ENCODE measurements at regions not wholly inside any gene's neighbourhood (a gene's known extent, or its start where the extent isn't known, plus 50 kb on each side); places are given as distances from the start of the nearest gene placed in this dataset.
"Not testable (repeated sequence)": the region's sequence is repeated elsewhere in the genome, so short reads cannot be mapped to it uniquely, and the experiment has no call there.

DNA sequence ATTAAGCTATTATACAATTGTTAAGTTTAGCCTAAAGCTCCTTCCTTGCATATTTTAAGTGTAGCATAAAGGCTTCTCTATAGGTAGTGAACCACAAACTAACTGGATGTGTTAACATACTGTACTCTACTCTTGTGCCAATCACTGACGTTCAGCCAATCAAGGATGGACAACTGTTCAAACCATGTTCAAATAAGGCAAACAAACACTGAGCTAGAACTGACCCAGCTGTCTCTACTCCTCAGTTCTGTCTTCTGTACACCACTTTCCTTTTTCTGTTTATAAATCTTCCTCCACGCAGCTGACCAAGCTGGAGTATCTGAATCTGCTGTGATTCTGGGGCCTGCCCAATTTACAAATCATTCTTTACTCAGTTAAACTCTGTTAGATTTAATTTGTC lies 188.7 kb upstream of the MBL2 start:
- no peak for ATAC-seq
- intact Hi-C loops (cut with DNase I), result no loop called here
- no peak for DNase-seq (ENCODE audit: missing footprints)

DNA sequence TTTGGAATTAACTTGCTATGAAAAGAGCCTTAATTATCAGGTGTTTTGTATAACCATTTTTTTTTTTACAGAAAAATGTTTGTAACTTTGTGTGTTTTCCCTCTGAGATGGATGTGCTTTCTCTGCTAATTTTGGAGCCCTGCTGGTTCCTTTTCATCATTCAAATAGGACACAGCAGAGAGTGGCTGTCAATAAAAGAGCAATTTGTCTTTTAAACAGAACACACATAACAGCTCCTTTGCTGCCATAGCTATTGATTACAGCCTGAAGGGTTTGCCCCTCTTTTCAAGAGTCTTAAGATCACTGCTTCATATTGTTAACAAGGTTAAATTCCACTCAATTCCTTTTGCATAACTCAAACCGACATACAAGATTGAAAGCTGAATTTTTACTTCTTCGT lies 187.2 kb upstream of the MBL2 start:
- DNase-seq (ENCODE audit: missing footprints) (no peak), ATAC-seq (no peak)
- intact Hi-C loops (cut with DNase I), result no loop called here

DNA sequence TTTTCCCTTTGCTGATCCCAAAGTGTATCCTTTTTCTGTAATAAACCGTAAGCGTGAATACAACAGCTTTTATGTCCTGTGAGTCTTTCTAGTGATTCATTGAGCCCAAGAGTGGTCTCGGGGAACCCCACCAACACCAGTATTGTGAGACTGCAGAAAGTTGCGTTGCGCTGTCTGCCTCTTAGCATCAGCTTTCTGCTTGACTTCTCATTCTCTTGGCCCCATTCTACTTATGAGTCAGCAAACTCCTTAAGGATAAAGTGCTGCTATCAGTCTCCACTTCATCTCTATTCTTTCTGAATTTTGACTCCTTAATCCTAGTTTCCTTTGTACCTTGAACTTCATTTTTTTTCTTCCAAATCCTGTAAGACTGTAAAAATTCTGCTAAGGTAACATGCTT lies 184.3 kb upstream of the MBL2 start:
- intact Hi-C loops (cut with DNase I), result no loop called here
- no peak for DNase-seq (ENCODE audit: missing footprints)
- no peak for ATAC-seq

DNA sequence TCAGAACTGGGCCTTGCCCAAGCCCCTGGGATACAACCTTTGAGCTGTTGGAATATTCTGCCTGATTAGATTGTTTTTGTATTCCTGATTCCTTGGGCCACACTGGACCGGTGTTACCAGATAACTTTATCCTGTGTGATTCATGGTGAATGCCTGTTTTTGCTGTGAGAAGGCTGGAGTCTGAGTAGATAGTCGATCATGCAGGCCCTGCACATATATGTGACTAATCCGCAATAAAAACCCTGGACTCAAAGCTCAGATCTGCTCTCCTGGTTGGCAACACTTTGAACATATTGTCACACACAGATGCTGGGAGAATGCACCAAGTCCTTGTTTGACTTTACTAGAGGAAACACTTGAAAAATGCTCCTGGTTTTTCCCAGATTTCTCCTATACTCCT lies 183.9 kb upstream of the MBL2 start:
- DNase-seq (ENCODE audit: missing footprints) (no peak), ATAC-seq (no peak)
- intact Hi-C loops (cut with DNase I), result no loop called here

DNA sequence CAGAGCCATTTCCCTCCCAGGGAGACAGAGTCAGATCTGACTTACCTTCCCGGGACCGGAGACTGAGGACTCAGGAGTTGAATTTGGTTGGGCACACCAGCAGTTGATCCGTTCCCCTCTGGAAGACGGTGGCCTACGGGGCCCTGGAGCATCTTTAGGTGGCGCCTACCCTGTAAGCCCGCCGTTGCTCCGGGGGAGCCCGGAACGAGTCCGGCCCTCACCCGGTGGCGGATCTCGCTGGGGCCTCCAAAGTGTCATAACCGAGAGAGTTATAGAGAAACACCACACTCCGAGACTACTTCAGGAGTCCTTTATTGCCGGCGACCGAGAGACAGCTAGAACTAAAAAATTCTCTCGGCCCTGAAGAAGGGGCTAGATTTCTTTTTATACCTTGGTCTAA lies 182.8 kb upstream of the MBL2 start:
- ATAC-seq (no peak), DNase-seq (ENCODE audit: missing footprints) (no peak)
- intact Hi-C loops (cut with DNase I), result no loop called here

DNA sequence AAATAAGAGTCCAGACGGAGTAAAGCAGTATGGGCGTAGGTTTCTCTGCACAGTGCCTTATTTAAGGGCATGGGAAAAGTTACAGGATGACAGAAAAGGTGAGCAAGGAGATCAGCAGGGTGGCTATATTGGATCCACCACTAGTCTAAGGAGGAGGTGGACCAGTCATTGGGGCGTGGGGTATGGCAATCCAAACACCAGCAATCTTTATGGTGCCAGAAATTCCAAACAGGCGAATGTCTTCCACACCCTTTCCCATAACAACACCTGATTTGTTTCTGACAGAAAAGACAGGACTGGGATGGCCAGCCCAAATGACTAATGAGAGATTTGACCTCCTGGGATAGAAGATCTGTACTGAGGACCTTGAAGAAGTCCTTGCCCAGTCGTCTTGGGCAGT lies 181.8 kb upstream of the MBL2 start:
- intact Hi-C loops (cut with DNase I), result no loop called here
- DNase-seq (ENCODE audit: missing footprints) (no peak), ATAC-seq (no peak)

DNA sequence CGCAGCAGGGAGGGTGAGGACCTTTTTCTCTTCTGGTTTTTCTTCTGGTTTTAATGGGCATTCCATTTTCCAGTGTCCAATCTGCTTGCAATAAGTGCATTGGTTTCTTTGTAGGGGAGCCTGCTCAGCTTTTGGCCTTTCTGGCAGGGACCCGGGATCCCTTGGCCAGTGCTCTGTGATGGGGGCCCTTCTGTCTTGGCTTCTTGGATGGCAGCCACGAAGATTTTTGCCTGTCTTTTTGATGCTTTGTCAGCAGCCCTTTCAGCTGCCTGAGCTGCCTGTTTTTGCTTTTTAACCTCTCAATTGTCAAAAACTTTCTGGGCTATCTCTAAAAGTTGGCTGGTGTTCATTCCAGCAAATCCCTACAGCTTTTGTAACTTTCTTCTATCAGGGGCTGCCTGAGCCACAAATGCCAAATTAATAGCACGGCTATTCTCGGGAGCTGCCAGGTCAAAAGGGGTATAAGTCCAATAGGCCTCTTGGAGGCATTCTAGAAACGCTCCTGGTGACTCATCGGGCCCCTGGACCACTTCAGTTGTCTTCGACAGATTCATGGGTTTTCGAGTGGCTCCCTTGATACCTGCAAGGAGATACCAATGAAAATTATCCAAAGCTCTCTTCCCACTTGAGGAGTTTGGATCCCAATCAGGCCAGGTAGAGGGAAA lies 179.9 kb upstream of the MBL2 start:
- no peak for ATAC-seq

DNA sequence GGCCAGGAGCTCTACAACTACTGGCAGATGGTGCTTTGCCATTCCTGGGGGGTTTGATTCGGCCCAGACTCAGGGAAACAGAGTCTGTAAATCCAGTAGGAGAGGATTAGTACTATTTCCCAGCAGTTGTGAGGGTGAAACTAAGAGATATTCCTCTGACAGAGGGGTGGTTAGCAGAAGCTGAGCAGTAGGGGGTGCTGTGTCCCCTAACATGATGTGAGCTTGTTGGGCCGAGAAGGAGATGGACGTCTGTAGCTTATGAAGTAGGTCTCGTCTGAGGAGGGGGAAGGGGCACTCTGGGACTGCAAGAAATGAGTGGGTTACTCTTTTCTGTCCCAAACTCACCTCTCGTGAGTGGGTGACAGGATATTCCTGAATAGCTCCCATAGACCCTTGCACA lies 179.2 kb upstream of the MBL2 start:
- ATAC-seq (no peak), DNase-seq (ENCODE audit: missing footprints) (no peak)
- intact Hi-C loops (cut with DNase I), result no loop called here

More for the DNA sequence above, 179.9 kb upstream of the MBL2 start:
- intact Hi-C loops (cut with DNase I), result no loop called here
- no peak for DNase-seq (ENCODE audit: missing footprints)

DNA sequence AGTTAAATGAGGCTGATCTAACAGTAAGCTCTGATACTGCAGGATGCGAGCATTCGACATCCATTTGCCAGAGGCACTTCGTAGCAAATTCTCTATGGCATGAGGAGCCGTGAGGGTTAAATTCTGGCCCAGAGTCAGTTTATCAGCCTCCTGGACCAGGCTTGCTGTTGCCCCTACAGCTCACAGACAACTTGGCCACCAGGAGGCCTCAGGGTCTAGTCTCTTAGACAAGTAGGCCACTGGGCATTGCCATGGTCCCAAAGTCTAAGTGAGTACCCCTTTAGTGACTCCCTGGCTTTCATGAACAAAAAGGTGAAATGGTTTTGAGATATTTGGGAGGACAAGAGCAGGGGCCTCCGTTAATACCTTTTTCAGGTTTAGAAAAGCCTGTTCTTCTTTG lies 178.0 kb upstream of the MBL2 start:
- no peak for ATAC-seq
- intact Hi-C loops (cut with DNase I), result no loop called here

DNA sequence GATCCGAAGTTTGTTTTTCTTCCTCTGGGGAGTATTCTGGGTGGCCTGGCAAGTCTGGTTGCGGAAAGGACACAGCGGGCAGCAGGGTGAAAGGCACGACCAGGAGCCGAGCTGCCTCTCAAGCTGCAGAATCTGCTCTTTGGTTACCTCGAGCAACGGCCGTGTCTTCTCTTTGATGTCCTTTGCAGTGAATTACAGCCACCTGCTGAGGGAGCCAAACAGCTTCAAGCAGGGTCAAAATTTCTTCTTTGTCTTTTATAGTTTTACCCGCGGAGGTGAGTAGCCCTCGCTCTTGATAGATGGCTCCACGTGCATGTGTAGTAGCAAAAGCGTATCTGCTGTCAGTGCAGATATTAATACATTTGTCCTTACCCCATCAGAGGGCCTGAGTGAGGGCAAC lies 177.3 kb upstream of the MBL2 start:
- intact Hi-C loops (cut with DNase I), result no loop called here
- DNase-seq (ENCODE audit: missing footprints) (peak; percentile 25), ATAC-seq (no peak)

More for the DNA sequence above, 178.0 kb upstream of the MBL2 start:
- DNase-seq (ENCODE audit: missing footprints), result no peak

DNA sequence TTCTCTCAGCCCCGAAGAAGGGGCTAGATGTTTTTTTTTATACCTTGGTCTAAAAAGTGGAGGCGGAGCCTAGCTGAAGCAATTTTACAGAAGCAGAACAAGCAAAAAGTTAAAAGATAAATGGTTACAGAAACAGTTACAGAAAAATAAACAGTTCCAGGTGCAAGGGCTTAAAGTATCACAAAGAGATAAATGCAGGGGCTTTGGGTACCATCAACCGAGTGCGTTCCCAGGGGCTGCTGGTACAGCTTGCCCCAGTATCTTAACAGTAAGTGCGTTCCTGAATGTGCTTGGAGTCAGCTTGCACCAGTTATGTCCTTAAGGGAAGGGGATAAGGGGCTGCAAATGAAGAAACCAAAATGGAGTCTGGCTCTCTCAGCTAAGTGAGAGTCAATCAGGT lies 173.9 kb upstream of the MBL2 start:
- intact Hi-C loops (cut with DNase I), result no loop called here
- no peak for DNase-seq (ENCODE audit: missing footprints)
- no peak for ATAC-seq

DNA sequence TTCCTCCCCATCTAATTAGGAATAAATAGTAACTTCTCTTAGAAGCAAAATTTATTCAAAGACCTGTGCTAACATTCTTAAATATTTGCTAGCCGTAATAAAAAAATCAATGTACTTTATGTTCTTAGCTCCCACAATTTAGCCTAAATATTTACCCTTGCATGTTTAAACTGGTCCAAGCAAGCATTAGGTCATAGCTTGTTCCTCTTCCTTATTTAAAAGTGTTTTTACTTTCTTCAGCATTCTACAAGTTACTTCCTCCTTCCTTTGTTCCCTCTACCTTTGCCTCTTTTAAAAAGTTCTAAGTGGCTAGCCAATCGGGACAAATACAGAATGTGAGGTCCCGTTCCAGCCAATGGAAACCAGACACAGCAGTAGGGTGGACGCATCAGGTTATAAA lies 172.9 kb upstream of the MBL2 start:
- DNase-seq (ENCODE audit: missing footprints); ATAC-seq; intact Hi-C loops (cut with DNase I): not testable (repeated sequence)

DNA sequence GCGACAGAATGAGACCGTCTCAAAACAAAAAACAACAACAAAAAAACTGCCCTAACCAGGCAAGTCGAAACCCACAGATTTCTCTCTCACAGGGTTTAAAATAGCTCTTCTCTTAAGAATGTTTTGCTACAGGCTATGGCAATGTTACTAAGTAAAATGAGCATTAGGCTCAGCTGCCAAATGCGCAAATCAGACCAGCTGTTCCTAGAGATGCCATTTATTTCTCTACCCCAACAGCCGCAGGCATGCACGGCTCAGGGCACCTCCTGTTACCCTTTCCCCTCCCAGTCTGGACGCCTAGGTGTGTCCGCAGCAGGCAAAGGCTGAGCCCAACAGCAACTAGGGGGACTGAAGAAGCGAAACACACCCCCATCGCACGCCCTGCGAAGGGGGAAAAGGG lies 168.3 kb upstream of the MBL2 start:
- intact Hi-C loops (cut with DNase I), result no loop called here
- no peak for DNase-seq (ENCODE audit: missing footprints)
- ATAC-seq, result no peak

DNA sequence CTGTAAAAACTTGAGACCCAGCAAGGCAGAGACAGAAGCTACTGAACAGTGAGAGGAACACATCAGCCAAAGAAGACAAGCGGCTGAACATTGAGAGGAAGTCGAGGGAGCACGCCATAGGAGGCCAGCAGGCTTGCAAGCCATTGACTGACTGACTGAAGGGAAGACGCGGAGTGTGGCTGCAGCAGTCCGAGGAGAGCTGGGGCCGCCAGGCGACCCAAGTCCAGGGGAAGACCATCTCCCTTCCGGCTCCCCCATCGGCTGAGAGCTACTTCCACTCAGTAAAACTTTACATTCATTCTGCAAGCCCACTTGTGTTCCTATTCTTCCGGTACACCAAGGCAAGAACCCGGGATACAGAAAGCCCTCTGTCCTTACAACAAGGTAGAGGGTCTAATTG lies 167.3 kb upstream of the MBL2 start:
- ATAC-seq, result no peak
- intact Hi-C loops (cut with DNase I), result no loop called here
- DNase-seq (ENCODE audit: missing footprints), result no peak

DNA sequence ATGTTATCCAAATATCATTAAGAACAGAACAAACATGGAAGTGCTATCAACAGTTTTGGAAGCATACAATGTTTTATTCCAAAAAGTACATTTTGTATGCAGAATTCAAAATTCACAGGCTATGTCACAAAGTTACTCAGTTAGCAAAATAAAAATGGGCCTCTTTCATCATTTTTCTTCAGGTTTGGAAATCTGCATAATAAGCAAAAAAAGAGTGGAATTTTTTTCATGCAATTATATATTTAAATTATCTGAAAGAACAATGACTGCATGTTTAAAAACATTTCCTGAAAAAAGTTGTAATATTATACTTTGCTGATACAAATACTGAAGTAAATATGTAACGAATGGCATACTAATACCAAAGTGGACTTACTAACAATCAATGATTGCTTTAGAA lies 161.2 kb upstream of the MBL2 start:
- DNase-seq (ENCODE audit: missing footprints) (no peak), ATAC-seq (no peak)
- intact Hi-C loops (cut with DNase I), result no loop called here

DNA sequence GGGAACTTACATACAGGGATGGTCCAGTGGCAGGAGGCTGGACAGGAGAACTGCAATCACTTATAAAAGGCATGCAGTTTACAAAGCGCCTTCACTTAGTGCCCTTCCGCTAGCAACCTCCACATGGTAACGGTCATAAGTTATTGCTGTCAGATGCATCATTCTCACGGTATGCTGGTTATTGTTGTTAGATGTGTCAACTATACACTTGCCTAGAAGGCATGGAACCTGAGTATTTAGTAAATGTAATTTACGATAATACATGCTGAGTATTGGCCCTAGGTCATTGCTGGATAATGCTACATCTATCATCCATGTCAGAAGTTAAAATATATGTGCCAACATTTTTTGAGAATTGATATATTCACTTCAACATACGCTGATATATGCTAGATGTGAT lies 155.1 kb upstream of the MBL2 start:
- intact Hi-C loops (cut with DNase I), result no loop called here
- DNase-seq (ENCODE audit: missing footprints) (no peak), ATAC-seq (no peak)

DNA sequence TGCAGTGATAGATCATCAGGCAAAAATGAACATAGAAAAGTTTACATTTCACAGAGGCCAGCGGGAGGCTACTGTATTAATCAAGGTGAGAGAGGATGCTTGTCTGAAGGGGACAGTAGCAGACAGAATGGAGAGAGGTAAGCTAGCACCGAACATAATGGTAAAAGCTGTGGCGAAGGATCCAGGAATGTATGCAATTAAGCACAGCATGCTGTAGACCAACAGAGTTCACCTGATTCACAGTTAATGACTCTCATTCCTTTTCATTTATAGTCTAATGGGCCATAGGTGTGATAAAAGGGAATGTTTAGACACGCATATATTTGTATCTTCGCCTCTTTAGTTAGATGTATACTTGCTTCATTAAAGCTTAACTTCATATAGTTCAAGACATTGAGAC lies 150.9 kb upstream of the MBL2 start:
- ATAC-seq (no peak), DNase-seq (ENCODE audit: missing footprints) (no peak)
- intact Hi-C loops (cut with DNase I), result no loop called here

DNA sequence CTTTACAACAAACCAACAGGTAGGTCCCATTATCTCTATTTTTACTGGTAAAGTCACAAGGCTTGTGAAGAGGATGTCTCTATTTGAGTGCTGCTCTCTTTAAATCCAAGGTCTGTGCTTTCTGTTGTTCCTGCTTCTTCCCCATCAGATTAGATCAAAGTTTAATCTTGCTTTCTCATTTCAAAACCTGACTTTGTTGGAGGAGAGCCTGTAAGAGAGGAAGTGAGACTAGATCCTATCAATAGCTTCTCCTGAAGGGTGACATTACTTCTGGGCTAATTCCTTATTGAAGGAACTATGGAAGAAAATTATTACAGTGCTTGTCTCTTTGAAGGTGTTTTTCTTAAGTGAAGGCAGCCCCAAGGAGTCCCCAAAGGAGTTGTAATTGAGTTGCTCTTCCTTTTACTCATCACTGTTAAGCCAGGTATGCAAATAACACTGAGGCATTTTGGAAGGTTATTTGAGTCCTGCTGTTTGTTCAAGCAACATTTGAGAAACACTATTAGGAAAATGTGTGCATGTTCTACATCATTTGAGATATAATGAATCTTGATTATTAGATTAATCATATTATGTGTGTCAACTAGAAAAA lies 146.2 kb upstream of the MBL2 start:
- intact Hi-C loops (cut with DNase I), result no loop called here
- ATAC-seq, result no peak
- no peak for DNase-seq (ENCODE audit: missing footprints)

DNA sequence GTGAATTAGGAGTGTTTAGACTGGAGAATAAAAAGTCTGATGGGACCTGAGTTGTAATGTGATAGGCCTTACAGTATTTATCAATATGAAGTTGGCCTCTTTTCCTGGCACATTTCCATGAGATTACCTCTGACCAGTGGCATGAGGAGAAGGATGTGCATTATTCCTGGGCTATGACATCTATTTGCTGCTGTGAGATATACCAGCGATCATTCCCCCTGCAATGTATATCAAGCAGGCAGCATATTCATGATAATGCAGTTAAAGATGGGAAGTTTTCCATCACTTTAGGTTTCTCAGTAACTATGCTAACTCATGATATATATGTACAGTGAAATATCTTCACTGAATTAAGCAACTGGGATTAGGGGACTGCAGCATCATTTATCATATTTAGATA lies 142.8 kb upstream of the MBL2 start:
- ATAC-seq (no peak), DNase-seq (ENCODE audit: missing footprints) (no peak)
- intact Hi-C loops (cut with DNase I), result no loop called here

DNA sequence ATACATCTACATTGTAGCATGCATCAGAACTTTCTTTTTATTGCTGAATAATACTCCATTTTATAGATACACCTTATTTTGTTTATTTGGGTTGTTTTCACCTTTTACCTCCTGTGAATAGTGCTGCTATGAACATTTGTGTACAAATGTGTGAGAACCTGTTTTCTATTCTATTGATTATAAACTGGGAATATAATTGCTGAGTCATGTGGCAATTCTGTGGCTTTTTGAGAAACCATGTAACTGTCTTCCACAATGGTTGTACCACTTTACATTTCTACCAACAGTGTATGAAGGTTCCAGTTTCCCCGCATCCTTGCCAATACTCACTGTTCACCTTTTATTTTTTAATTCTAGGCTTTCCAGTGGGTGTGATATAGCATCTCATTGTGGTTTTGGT lies 138.6 kb upstream of the MBL2 start:
- ATAC-seq (no peak), DNase-seq (ENCODE audit: missing footprints) (no peak)
- intact Hi-C loops (cut with DNase I), result no loop called here

DNA sequence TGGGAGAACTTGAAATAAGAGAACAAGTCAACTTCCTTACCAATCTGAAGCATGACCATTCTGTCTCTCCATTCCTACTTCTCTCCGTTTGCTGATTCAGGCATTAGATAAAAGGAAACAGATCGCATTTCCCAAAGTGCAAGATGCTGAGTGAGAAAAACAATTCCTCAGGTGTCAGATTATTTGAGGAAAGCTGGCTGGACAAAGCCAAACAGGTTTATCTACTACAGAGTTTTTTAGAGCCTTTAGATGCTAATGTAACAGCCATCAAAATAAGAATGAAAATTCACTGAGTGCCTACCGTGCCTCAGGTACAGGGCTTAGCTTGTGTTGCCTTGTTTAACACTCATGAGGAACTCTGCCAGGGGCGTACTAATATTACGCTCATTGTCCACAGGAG lies 135.9 kb upstream of the MBL2 start:
- ATAC-seq, result no peak
- intact Hi-C loops (cut with DNase I), result no loop called here
- no peak for DNase-seq (ENCODE audit: missing footprints)
